ENCODE measurements at regions not wholly inside any gene's neighbourhood (a gene's known extent, or its start where the extent isn't known, plus 50 kb on each side); places are given as distances from the start of the nearest gene placed in this dataset.
"Not testable (repeated sequence)": the region's sequence is repeated elsewhere in the genome, so short reads cannot be mapped to it uniquely, and the experiment has no call there.

GRCh38 chr1:53395671-53396215 is 63.5 kb upstream of the DMRTB1 start:
- no peak overlapping the region for H3K4me3 Mint-ChIP-seq
- no peak overlapping the region for H3K27ac Mint-ChIP-seq (ENCODE audit: unreplicated experiment)
- H3K27me3 Mint-ChIP-seq (ENCODE audit: low read depth): no peaks in the 10 kb centered on the region
- no peaks in the 10 kb centered on the region for H3K36me3 Mint-ChIP-seq (ENCODE audit: low read depth)
- TF ChIP-seq CTCF (conservative IDR thresholded peaks at IDR 0.05): no peak
- peaks cover 55% of the 10 kb centered on the region for H3K4me1 Mint-ChIP-seq
- DNase-seq (ENCODE audit: low read depth, low spot score): no peak
- H3K9me3 Mint-ChIP-seq: no peaks in the 10 kb centered on the region

- Mint-ChIP-seq H3K4me1 (peaks cover 55% of the 10 kb centered on the region), H3K27me3 (ENCODE audit: low read depth) (no peaks in the 10 kb centered on the region), H3K4me3 (no peak overlapping the region), H3K36me3 (ENCODE audit: low read depth) (no peaks in the 10 kb centered on the region), H3K9me3 (no peaks in the 10 kb centered on the region), H3K27ac (ENCODE audit: unreplicated experiment) (peak overlapping the region; percentile 14)
- TF ChIP-seq CTCF (conservative IDR thresholded peaks at IDR 0.05): no peak
- no peak for DNase-seq (ENCODE audit: low read depth, low spot score)
Measured at GRCh38 chr1:53396573-53397268, 62.5 kb upstream of the DMRTB1 start.

- Mint-ChIP-seq H3K36me3 (ENCODE audit: low read depth) (no peaks in the 10 kb centered on the region), H3K27ac (ENCODE audit: unreplicated experiment) (peak overlapping the region; percentile 82), H3K4me3 (no peak overlapping the region), H3K27me3 (ENCODE audit: low read depth) (no peaks in the 10 kb centered on the region), H3K9me3 (no peaks in the 10 kb centered on the region), H3K4me1 (peaks cover 54% of the 10 kb centered on the region)
- no peak for DNase-seq (ENCODE audit: low read depth, low spot score)
- no peak for TF ChIP-seq CTCF (conservative IDR thresholded peaks at IDR 0.05)
Measured at GRCh38 chr1:53398091-53398490, 61.1 kb upstream of the DMRTB1 start.

- TF ChIP-seq CTCF (conservative IDR thresholded peaks at IDR 0.05): no peak
- no peak for DNase-seq (ENCODE audit: low read depth, low spot score)
- Mint-ChIP-seq H3K27ac (ENCODE audit: unreplicated experiment) (no peak overlapping the region), H3K9me3 (no peaks in the 10 kb centered on the region), H3K4me1 (peaks cover 47% of the 10 kb centered on the region), H3K36me3 (ENCODE audit: low read depth) (no peaks in the 10 kb centered on the region), H3K27me3 (ENCODE audit: low read depth) (no peaks in the 10 kb centered on the region), H3K4me3 (no peak overlapping the region)
Measured at GRCh38 chr1:53398576-53399365, 60.4 kb upstream of the DMRTB1 start.

- H3K36me3 Mint-ChIP-seq (ENCODE audit: low read depth); H3K27ac Mint-ChIP-seq (ENCODE audit: unreplicated experiment); H3K27me3 Mint-ChIP-seq (ENCODE audit: low read depth); DNase-seq (ENCODE audit: low read depth, low spot score); H3K4me3 Mint-ChIP-seq; H3K9me3 Mint-ChIP-seq: not testable (repeated sequence)
- H3K4me1 Mint-ChIP-seq: peaks cover 41% of the 10 kb centered on the region
Measured at GRCh38 chr1:53399370-53400133, 59.6 kb upstream of the DMRTB1 start.

All from neural crest cell (in vitro differentiated cells).